CD4-positive, alpha-beta T cell treated with Interleukin-12 subunit alpha and Interleukin-12 subunit beta, for 1 hour (primary cell): ENCODE measurements at regions not wholly inside any gene's neighbourhood (a gene's known extent, or its start where the extent isn't known, plus 50 kb on each side); places are given as distances from the start of the nearest gene placed in this dataset.

Experiments
- DNase-seq: peaks from one replicate; pipeline ENCODE4 v3.0.0-alpha.2; 2020

- DNase-seq, result no peak
Measured at GRCh38 chr5:167664222-167664804, 627.1 kb upstream of the WWC1 start.

DNA sequence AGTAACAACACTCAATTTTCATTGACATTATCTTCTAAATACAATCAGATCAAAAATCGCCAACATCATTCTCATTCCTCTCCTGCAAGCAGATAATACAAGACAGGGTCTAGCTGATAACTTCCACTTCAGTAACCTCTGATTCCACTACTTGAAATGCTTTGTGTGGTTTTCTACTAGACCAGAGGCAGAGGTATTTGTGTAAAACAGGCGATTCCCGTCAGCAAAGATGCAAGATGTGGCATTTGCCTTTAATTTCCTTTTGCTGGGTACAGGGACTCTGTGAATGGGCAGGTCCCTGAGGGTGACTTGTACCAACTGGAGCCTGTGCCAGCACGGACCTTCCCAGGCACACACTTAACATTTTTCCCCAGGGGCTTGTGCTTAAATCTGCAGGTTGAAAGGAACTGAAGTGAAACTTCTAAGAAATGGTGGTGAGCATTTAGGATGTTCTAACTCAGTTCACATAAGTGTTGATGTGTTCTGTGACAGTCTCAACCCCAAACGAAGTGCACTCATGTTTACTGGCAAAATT, 625.5 kb upstream of the WWC1 start:
- no peak for DNase-seq

- no peak for DNase-seq
Measured at GRCh38 chr5:167671176-167671575, 620.3 kb upstream of the WWC1 start.

- no peak for DNase-seq
Measured at GRCh38 chr5:167673942-167674341, 617.5 kb upstream of the WWC1 start.

GRCh38 chr5:167678481-167678880, 613.0 kb upstream of the WWC1 start:
- no peak for DNase-seq

DNA sequence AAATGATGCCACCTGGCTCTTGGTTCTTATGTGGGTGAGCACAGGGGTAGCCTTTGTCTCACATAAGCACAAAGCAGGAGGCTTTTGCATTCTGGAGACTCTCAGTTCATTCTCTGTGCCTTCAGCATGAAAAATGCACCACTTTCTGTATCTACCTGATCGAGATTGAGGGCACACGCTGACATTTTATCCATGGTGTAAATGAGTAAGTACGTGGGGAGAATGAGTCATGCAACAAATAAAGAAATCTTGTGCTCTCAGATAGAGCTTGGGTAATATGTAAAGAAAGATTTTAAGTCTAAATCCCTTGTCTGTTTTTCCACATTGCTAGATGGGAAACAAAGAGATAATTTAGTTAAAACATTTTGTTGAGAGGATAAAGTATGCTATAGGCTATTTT, 607.2 kb upstream of the WWC1 start:
- DNase-seq, result no peak

- no peak for DNase-seq
Measured at GRCh38 chr5:167688341-167689130, 602.9 kb upstream of the WWC1 start.

DNA sequence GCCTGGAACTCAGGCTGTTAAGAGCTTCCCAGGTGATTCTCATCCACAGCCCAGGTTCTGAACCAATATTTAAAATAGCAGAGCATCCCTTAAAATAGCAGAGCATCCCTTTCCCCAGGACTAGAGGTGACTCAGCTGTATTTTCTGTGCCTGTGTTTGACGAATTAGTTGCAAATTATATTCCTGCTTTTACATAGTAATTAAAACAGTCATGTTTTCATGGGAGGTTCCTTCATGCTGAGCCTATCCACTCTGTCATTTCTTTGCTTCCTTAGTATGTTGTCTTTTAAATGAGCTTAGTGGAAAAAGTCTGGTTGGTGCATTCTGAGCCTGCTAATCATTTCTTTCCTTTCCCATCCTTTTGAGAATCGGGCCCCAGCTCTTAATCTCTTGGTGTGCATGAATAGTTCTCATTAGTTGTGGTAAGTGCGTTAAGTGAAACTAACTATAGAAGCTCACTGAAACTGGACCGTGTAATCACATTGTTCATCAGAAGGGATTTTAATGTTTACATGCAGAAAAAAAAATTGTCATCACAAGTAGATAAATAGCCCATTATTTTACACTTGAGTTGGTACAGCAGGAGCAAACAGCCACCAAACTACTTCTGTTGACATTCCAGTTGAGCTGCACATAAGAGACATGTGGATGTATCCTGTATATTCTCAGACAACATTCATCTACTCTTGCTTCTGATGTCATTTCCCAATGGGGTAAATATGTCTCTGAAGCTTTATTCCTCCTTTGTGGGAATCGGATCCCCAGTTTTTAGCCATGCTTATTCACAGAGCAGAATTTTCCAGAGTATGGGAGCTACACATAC, 596.9 kb upstream of the WWC1 start:
- no peak for DNase-seq

- DNase-seq, result no peak
Measured at GRCh38 chr5:167696558-167697314, 594.7 kb upstream of the WWC1 start.

DNA sequence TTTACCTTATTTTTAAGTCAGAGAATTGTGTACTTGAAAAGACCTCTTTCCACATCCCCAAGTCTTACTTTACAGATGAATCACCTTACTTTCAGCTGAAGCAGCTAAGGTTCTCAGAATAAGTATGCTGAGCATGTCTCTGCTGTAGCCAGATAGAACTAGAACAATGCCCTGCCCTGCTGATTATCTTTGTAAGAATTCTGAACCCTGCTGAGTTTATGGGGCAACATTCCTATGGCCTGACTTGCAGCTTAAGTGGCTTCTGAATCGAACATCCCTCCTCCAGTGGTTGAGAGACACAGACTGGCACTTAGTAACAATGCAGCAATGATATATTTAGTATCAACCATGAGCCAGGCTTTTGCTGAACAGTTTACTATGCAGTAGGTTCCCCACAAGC, 592.0 kb upstream of the WWC1 start:
- DNase-seq, result no peak

- DNase-seq, result no peak
Measured at GRCh38 chr5:167701051-167701450, 590.4 kb upstream of the WWC1 start.

GRCh38 chr5:167702014-167702413, 589.4 kb upstream of the WWC1 start:
- DNase-seq, result no peak

GRCh38 chr5:167708449-167708848, 583.0 kb upstream of the WWC1 start:
- DNase-seq, result no peak

DNA sequence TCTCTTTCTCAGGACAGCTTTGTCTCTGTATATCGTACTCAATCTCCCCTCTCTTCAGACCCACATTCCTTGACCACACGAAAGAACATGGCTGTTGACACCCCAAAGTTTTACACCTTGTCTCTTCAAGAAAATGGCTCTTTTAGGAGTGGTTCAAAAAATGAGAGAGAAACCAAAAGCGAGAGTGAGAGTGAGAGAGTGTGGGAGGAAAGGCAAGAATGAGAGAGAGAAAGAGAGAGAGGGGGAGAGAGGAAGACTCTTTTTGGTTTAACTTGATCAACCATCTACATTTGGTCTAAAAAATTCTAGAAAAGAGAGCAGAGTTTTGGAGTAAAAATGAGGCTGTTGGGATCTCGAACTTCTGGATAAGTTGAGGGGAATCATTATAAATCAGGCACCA, 581.8 kb upstream of the WWC1 start:
- no peak for DNase-seq

- DNase-seq, result no peak
Measured at GRCh38 chr5:167710444-167711073, 580.9 kb upstream of the WWC1 start.

GRCh38 chr5:167712986-167713585, 578.4 kb upstream of the WWC1 start:
- no peak for DNase-seq

DNA sequence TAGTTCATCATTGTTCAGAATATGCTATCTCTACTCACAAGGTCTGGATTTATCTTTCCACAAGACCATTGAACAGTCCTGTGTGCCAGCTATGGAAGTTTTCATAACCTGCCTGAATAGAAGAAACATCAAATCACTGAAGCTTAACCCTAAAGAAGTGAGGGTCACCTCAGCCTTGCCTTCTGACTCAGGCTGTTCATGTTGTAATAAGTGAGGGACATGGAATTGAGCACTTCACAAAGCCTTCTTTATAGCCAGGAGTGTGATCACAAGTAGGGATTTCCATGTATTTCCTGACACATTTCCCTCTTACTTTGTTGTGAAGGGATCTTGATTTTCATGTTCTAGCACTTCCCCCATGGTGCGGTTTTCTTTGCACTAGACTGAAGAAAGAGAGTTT, 577.5 kb upstream of the WWC1 start:
- DNase-seq, result no peak

GRCh38 chr5:167716126-167716775, 575.2 kb upstream of the WWC1 start:
- no peak for DNase-seq

DNA sequence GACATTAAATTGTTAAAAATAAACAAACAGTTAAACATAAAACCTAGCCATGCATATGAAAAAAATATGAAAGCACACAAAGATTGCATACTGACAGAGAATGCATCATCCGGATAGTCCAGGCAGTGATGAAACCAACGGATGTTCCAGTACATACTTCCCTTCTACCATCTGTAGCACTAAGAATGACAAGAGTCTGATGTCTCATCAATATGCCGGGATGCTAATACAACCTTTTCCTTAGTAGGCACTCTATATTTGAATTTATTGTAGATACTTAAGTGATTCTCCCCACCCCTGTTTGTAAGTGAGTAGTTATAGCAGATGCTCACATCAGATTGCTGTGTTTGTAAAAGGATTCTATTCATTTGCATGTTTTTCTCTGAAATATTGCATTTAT, 571.2 kb upstream of the WWC1 start:
- no peak for DNase-seq

DNA sequence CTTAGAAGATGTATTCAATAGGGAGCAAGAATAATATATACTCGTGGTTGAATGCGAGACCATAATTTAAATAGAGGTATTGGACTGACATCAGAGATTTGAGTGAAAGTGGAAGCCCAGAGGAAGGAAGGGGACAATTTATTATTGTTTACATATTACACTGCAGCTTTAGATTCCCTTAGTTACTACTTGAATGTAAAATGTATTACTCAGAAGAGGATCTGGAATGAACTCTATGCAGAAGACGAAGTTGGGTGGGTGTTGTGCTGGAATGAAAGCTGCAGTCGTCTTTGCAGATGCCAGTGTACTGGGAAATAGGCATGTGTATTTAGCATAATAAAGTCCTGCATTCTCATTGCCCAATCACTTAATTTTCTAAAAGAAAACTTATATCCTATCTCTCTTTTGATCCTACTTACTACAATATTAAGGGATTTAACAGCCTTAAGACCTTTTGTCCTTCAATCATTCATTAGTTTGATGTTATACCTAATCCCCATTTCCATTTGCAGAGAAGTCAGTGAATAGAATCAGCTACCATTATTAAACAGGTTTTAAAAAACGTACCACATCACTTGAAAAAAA, 570.7 kb upstream of the WWC1 start:
- DNase-seq, result no peak

GRCh38 chr5:167721926-167722440, 569.5 kb upstream of the WWC1 start:
- no peak for DNase-seq
